ENCODE measurements at regions not wholly inside any gene's neighbourhood (a gene's known extent, or its start where the extent isn't known, plus 50 kb on each side); places are given as distances from the start of the nearest gene placed in this dataset.

DNA sequence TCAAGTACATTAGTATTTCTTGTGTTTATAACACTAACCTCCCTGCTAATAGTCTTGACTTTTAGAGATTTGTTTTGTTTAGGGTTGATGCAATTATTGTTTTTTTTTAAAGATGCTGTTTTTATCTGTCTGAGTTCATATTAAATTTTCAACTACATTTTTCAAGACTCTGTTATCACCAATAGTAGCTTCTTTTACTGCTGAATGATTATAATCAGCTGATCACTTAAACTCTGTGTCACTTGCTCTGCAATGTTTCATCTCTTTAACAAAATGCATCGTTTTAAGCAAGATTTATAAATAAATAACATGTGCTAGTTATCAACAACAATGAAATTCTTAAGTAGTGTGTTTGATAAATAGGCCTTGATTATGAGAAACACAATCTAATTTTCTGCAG, 920.9 kb upstream of the PCDH20 start:
- no peak for DNase-seq (ENCODE audit: low read depth)
- TF ChIP-seq, protein P1, sequence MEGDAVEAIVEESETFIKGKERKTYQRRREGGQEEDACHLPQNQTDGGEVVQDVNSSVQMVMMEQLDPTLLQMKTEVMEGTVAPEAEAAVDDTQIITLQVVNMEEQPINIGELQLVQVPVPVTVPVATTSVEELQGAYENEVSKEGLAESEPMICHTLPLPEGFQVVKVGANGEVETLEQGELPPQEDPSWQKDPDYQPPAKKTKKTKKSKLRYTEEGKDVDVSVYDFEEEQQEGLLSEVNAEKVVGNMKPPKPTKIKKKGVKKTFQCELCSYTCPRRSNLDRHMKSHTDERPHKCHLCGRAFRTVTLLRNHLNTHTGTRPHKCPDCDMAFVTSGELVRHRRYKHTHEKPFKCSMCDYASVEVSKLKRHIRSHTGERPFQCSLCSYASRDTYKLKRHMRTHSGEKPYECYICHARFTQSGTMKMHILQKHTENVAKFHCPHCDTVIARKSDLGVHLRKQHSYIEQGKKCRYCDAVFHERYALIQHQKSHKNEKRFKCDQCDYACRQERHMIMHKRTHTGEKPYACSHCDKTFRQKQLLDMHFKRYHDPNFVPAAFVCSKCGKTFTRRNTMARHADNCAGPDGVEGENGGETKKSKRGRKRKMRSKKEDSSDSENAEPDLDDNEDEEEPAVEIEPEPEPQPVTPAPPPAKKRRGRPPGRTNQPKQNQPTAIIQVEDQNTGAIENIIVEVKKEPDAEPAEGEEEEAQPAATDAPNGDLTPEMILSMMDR (IDR thresholded peaks at IDR 0.05; ENCODE audit: insufficient read depth, low read depth, low read length, missing control alignments), result no peak
- H3K4me3 ChIP-seq (ENCODE audit: low read length), result no peak overlapping the region

DNA sequence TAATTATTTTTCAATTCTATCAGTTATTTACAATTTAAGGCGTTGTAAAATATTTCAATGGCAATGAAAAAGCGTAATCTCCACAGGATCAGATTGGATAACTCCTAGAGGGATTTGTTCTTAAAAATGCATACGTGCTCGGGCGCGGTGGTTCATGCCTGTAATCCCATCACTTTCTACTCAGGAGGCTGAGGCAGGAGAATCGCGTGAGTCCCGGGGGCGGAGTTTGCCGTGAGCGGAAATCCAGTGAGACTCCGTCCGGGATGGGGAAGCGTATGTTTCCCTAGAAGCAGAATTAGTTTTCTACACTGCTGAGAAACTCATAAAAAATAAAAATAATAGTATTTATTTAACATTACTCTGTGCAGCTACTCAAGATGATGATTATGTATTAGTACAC, 917.8 kb upstream of the PCDH20 start:
- TF ChIP-seq, protein P1 (IDR thresholded peaks at IDR 0.05; ENCODE audit: insufficient read depth, low read depth, low read length, missing control alignments), result no peak
- no peak for DNase-seq (ENCODE audit: low read depth)
- H3K4me3 ChIP-seq (ENCODE audit: low read length), result no peak overlapping the region

DNA sequence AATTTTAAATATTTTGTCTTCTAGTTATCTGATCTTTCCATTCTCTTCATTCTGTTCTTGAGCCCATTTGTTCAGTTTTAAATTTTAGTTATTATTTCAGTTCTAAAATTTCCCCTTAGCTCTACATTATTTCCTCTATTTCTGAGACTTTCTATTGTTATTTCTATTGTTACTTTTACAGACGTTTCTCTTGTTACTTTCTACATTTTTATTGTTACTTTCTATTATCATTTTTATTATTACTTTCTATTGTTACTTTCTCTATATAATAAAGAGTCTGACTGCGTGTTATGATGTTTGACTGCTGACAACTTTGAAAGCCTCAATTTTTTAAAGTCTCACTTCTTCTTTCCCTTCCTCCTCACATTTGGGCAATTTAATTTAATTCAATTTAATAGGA, 915.7 kb upstream of the PCDH20 start:
- H3K4me3 ChIP-seq (ENCODE audit: low read length), result no peak overlapping the region
- no peak for DNase-seq (ENCODE audit: low read depth)
- TF ChIP-seq, protein P1 (IDR thresholded peaks at IDR 0.05; ENCODE audit: insufficient read depth, low read depth, low read length, missing control alignments), result no peak

DNA sequence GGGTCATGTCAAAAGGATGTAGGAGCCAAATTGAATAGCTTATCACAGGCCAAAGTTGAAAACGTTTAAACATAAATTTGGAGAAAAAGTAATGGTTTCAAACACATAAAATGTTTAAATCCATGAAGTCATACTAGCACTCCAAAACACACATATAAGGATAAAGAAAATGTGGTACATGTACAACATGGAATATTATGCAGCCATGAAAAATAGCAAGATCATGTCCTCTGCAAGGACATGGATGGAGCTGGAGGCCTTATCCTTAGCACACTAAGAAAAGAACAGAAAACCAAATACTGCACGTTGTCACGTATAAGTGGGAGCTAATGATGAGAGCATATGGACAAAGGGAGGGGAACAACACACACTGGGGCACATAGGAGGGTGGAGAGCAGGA, 911.7 kb upstream of the PCDH20 start:
- H3K4me3 ChIP-seq (ENCODE audit: low read length), result no peak overlapping the region
- TF ChIP-seq, protein P1 (IDR thresholded peaks at IDR 0.05; ENCODE audit: insufficient read depth, low read depth, low read length, missing control alignments), result no peak
- no peak for DNase-seq (ENCODE audit: low read depth)

DNA sequence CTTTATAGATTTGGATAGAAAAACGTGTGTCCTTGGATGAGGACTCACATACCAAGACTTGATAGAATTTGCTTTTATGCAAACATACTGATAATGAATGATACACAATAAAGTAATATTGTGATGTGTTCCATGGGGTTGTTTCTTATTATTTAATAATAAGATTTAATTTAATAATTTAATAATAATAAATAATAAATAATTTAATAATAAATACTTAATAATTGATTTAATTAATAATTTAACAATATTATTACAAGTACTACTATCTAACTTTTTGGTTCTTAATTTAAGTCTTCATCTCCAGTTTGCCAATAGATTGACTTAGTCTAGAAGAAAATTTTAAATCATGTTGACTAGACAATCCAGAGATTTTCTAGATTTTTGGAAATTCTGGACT, 909.2 kb upstream of the PCDH20 start:
- TF ChIP-seq, protein P1 (IDR thresholded peaks at IDR 0.05; ENCODE audit: insufficient read depth, low read depth, low read length, missing control alignments), result no peak
- no peak for DNase-seq (ENCODE audit: low read depth)
- H3K4me3 ChIP-seq (ENCODE audit: low read length), result no peak overlapping the region

DNA sequence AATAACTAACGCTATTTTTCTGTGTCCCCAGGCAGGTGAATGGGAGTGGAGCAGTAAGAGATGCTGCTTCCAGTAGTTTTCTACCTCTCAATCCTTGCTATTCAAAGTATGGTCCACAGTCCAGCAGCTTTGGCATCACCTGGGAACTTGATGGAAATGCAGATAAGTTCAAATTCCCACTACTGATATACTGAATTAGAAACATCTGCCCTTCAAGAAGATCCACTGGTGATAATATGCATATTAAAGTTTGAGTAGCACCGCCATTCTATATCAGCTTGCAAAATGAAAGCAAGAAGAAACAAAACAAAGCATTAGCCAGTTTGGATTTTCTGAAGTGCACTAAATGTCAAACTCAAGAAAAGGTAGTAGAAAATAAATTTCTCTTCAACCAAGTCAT, 906.2 kb upstream of the PCDH20 start:
- DNase-seq (ENCODE audit: low read depth), result no peak
- TF ChIP-seq, protein P1 (IDR thresholded peaks at IDR 0.05; ENCODE audit: insufficient read depth, low read depth, low read length, missing control alignments), result no peak
- H3K4me3 ChIP-seq (ENCODE audit: low read length), result no peak overlapping the region

DNA sequence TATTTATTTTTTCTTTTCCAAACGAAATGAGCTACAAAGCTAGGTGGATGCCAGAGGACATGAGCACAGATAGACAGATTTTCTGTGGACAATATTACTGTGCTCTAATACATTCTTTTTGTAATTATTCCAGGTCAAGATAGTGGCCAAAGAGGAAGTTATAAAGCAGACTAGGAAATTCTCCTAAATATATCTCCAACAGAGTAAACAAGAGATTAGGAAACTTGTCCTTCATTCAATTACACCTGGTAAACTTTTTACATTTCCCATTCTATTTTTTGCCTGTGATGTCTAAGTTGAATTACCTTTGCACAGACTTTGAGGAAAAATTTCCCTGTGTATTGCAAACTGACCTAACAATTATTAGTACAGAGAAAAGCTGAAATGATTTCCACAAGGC, 905.5 kb upstream of the PCDH20 start:
- TF ChIP-seq, protein P1 (IDR thresholded peaks at IDR 0.05; ENCODE audit: insufficient read depth, low read depth, low read length, missing control alignments), result no peak
- H3K4me3 ChIP-seq (ENCODE audit: low read length), result no peak overlapping the region

More for the DNA sequence above, 905.5 kb upstream of the PCDH20 start:
- DNase-seq (ENCODE audit: low read depth), result no peak

Data from epithelial cell of esophagus (primary cell).